ENCODE measurements at regions not wholly inside any gene's neighbourhood (a gene's known extent, or its start where the extent isn't known, plus 50 kb on each side); places are given as distances from the start of the nearest gene placed in this dataset.

DNA sequence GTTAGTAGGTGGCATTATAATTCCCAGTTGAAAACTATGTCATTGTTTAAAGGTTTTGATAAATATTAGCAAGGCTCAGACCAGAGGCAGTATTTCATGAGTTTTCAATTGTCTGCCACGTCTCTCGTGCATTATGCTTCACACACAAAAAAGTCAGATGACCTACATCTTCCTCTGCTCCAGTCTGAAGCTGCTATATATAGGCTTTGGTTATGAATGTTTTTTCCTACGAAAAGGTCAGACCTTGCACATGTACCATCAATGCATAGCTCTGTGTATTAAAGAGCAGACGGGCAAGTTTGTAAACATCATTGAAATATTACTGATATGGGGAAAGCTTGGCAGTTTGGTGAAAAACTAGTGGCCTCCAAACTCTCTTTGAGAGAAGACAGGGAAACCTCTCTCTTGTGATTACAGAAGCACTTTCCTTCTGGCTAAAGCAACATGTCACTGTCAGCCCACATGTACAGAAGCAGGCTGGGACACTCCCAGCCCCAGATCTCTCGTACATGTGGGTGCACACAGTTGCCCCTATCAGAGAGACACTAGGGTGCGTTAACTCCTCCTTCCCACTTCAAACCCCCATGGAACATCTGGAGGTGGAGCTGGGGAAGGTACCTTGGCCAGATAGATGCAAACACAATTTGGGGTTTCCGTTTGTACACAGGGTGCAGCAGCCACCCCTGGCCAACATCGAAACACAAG lies 184.0 kb upstream of the BCL6 start:
- Histone ChIP-seq H3K4me3 (replicated peaks in 1 of 3; ENCODE audit: low read depth in 2 of 3, low read length in 3 of 3) (no peak overlapping the region), H3K4me1 (ENCODE audit: control insufficient read depth in 1 of 2, insufficient read depth in 2 of 2, low read length in 2 of 2) (peaks cover 7 to 12% of the 10 kb centered on the region in 2 donors), H2AFZ (ENCODE audit: insufficient read depth, low read depth, low read length, poor library complexity, severe bottlenecking) (no peak overlapping the region), H3K79me2 (ENCODE audit: insufficient read depth, low read length) (no peaks in the 10 kb centered on the region), H3K9me3 (replicated peaks in 1 of 2; ENCODE audit: control insufficient read depth in 1 of 2, insufficient read depth in 1 of 2, low read length in 2 of 2) (peaks cover 0 to 11% of the 10 kb centered on the region in 2 donors), H3K27me3 (ENCODE audit: control insufficient read depth in 2 of 2, insufficient read depth in 2 of 2, low read length in 2 of 2) (no peaks in the 10 kb centered on the region), H3K36me3 (replicated peaks in 1 of 2; ENCODE audit: control insufficient read depth in 1 of 2, insufficient read depth in 2 of 2, low read length in 2 of 2) (no peaks in the 10 kb centered on the region), H4K20me1 (ENCODE audit: insufficient read depth, low read length) (no peaks in the 10 kb centered on the region), H3K9ac (ENCODE audit: insufficient read depth, low read length, poor library complexity, severe bottlenecking) (no peak overlapping the region), H3K4me2 (replicated peaks; ENCODE audit: extremely low read depth, low read length, poor library complexity, severe bottlenecking) (no peak overlapping the region), H3K27ac (ENCODE audit: low read depth in 1 of 2, low read length in 2 of 2) (no peak overlapping the region)
- intact Hi-C loops (cut with micrococcal nuclease): no loop called here
- Mint-ChIP-seq H3K4me3 (no peak overlapping the region), H3K4me1 (peaks cover 7% of the 10 kb centered on the region), H3K9me3 (peaks cover 4 to 10% (median 7%) of the 10 kb centered on the region in 7 donors), H3K27ac (no peak overlapping the region), H3K27me3 (ENCODE audit: low read depth in 3 of 3) (peaks cover 0 to 3% (median 0%) of the 10 kb centered on the region in 3 donors), H3K36me3 (peaks cover 2% of the 10 kb centered on the region in 2 donors)
- TF ChIP-seq, protein P1, sequence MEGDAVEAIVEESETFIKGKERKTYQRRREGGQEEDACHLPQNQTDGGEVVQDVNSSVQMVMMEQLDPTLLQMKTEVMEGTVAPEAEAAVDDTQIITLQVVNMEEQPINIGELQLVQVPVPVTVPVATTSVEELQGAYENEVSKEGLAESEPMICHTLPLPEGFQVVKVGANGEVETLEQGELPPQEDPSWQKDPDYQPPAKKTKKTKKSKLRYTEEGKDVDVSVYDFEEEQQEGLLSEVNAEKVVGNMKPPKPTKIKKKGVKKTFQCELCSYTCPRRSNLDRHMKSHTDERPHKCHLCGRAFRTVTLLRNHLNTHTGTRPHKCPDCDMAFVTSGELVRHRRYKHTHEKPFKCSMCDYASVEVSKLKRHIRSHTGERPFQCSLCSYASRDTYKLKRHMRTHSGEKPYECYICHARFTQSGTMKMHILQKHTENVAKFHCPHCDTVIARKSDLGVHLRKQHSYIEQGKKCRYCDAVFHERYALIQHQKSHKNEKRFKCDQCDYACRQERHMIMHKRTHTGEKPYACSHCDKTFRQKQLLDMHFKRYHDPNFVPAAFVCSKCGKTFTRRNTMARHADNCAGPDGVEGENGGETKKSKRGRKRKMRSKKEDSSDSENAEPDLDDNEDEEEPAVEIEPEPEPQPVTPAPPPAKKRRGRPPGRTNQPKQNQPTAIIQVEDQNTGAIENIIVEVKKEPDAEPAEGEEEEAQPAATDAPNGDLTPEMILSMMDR (IDR thresholded peaks at IDR 0.05): no peak
- WGBS (ENCODE audit: insufficient coverage): 92% methylated on average over 2 of the region's 8 CpGs
- no peak for DNase-seq

DNA sequence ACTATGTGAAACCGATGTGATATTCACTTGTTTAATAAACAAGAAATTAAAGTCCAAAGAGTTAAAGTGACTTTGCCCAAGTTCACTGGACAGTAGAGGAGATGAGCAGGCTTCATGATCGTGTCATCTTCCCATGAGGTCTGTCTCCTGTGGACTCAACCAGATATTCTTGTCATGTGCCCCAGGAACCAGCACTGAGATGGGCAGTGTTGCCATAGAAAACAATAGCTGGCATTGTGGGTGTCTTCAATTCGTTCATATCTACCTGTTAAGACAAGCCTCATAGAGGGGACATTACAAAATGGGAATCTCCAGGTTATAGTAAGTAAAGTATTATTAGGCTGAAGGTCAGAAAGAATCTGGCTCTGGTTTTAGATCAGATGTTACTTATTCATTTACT lies 184.8 kb upstream of the BCL6 start:
- no peak overlapping the region for H3K4me2 ChIP-seq (replicated peaks; ENCODE audit: extremely low read depth, low read length, poor library complexity, severe bottlenecking)
- Mint-ChIP-seq H3K27me3 (ENCODE audit: low read depth in 3 of 3) (peaks cover 0 to 3% (median 0%) of the 10 kb centered on the region in 3 donors), H3K4me1 (peaks cover 10% of the 10 kb centered on the region), H3K27ac (no peak overlapping the region), H3K4me3 (no peak overlapping the region), H3K36me3 (peaks cover 0 to 2% of the 10 kb centered on the region in 2 donors), H3K9me3 (peaks cover 0 to 4% (median under 1%) of the 10 kb centered on the region in 7 donors)
- DNase-seq: no peak
- TF ChIP-seq, protein P1 (IDR thresholded peaks at IDR 0.05): no peak
- H4K20me1 ChIP-seq (ENCODE audit: insufficient read depth, low read length): no peaks in the 10 kb centered on the region
- no peaks in the 10 kb centered on the region for H3K36me3 ChIP-seq (replicated peaks in 1 of 2; ENCODE audit: control insufficient read depth in 1 of 2, insufficient read depth in 2 of 2, low read length in 2 of 2)
- no peak overlapping the region for H2AFZ ChIP-seq (ENCODE audit: insufficient read depth, low read depth, low read length, poor library complexity, severe bottlenecking)
- H3K4me3 ChIP-seq (replicated peaks in 1 of 3; ENCODE audit: low read depth in 2 of 3, low read length in 3 of 3): no peak overlapping the region
- H3K9ac ChIP-seq (ENCODE audit: insufficient read depth, low read length, poor library complexity, severe bottlenecking): no peak overlapping the region
- H3K9me3 ChIP-seq (replicated peaks in 1 of 2; ENCODE audit: control insufficient read depth in 1 of 2, insufficient read depth in 1 of 2, low read length in 2 of 2): peaks cover 0 to 3% of the 10 kb centered on the region in 2 donors
- no peaks in the 10 kb centered on the region for H3K79me2 ChIP-seq (ENCODE audit: insufficient read depth, low read length)
- no peak overlapping the region for H3K27ac ChIP-seq (ENCODE audit: low read depth in 1 of 2, low read length in 2 of 2)
- no peaks in the 10 kb centered on the region for H3K27me3 ChIP-seq (ENCODE audit: control insufficient read depth in 2 of 2, insufficient read depth in 2 of 2, low read length in 2 of 2)
- WGBS (ENCODE audit: insufficient coverage): 100% methylated on average over 1 of the region's 3 CpGs
- intact Hi-C loops (cut with micrococcal nuclease): loop anchor here in 1 of 2 donors (10.0 kb wide), 1 partner anchor 75 kb away; no protein-coding TSS in a partner anchor
- H3K4me1 ChIP-seq (ENCODE audit: control insufficient read depth in 1 of 2, insufficient read depth in 2 of 2, low read length in 2 of 2): peaks cover 10 to 15% of the 10 kb centered on the region in 2 donors

All from CD14-positive monocyte (primary cell).